ENCODE measurements at regions not wholly inside any gene's neighbourhood (a gene's known extent, or its start where the extent isn't known, plus 50 kb on each side); places are given as distances from the start of the nearest gene placed in this dataset.

- DNase-seq (ENCODE audit: low read depth in 1 of 2, low spot score in 1 of 2) = no peak
Measured at GRCh38 chr18:2402084-2402483, 169.2 kb downstream of the METTL4 start.

- no peak for DNase-seq (ENCODE audit: low read depth in 1 of 2, low spot score in 1 of 2)
Measured at GRCh38 chr18:2406544-2406943, 164.8 kb downstream of the METTL4 start.

GRCh38 chr18:2407961-2408360 is 163.3 kb downstream of the METTL4 start:
- no peak for DNase-seq (ENCODE audit: low read depth in 1 of 2, low spot score in 1 of 2)

DNA sequence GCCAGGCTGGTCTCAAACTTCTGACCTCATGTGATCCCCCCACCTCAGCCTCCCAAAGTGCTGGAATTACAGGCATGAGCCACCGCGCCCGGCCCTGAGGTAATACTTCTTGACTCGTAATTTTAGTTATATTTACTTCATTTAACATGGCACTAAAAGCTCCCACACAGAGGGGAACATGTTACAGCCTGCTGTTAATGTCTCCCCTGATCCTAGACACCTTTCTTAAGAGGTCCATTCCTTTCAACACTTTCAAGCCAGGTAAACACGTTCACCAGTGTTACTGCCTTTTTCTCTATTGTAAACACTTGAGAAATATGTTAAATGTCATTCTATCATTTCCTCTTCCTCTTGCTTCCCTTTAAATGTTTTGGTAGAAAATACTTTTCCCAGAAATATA is 161.4 kb downstream of the METTL4 start:
- no peak for DNase-seq (ENCODE audit: low read depth in 1 of 2, low spot score in 1 of 2)

- DNase-seq (ENCODE audit: low read depth in 1 of 2, low spot score in 1 of 2) = no peak
Measured at GRCh38 chr18:2410688-2411087, 160.6 kb downstream of the METTL4 start.

DNA sequence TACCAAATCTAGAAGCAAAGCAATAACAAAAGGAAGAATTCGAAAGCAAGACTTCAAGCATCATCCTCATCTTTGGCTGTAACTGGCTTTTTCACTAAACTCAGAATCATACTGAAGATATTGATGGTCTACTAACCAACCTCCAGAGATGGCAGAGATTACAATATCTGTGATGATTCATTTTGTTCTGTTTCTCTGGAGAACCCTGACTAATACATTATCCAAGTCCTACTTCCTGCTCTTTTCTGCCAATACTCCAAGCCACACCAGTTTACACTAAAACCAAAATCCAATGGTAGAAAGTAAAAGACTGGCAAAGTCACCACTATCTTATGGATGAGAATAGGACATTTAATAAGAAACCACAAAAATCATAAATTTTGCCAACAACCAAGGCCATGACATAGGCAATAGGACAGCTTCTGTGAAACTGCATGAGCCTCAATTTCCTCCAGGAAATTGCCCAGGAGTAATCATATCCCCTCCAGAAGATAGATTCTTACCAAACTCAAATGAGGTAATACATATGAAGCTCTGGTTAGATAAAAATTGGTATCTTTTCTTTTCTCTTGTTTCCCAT is 159.8 kb downstream of the METTL4 start:
- no peak for DNase-seq (ENCODE audit: low read depth in 1 of 2, low spot score in 1 of 2)

GRCh38 chr18:2412281-2412680 is 159.0 kb downstream of the METTL4 start:
- no peak for DNase-seq (ENCODE audit: low read depth in 1 of 2, low spot score in 1 of 2)

- DNase-seq (ENCODE audit: low read depth in 1 of 2, low spot score in 1 of 2) = no peak
Measured at GRCh38 chr18:2412996-2413751, 158.1 kb downstream of the METTL4 start.

GRCh38 chr18:2414235-2414634 is 157.1 kb downstream of the METTL4 start:
- no peak for DNase-seq (ENCODE audit: low read depth in 1 of 2, low spot score in 1 of 2)

DNA sequence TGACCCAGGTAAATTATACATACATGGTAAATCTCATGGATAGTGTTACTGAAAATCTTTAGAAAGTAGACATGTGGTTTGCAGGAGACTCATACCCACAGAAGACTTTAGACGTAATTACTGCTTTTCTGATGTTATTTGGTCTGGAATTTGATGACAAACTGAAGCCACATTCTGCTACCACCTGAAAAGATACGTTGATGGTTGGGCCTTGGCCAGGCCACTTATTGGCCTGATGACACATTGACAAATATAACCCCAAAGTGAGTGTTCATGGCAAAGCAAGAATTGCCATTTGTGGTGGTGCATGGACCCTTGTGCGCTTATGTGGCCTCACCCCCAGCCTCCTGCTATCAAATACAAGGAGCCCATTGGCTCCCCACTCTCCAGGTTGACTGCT is 155.6 kb downstream of the METTL4 start:
- DNase-seq (ENCODE audit: low read depth in 1 of 2, low spot score in 1 of 2) = no peak

DNA sequence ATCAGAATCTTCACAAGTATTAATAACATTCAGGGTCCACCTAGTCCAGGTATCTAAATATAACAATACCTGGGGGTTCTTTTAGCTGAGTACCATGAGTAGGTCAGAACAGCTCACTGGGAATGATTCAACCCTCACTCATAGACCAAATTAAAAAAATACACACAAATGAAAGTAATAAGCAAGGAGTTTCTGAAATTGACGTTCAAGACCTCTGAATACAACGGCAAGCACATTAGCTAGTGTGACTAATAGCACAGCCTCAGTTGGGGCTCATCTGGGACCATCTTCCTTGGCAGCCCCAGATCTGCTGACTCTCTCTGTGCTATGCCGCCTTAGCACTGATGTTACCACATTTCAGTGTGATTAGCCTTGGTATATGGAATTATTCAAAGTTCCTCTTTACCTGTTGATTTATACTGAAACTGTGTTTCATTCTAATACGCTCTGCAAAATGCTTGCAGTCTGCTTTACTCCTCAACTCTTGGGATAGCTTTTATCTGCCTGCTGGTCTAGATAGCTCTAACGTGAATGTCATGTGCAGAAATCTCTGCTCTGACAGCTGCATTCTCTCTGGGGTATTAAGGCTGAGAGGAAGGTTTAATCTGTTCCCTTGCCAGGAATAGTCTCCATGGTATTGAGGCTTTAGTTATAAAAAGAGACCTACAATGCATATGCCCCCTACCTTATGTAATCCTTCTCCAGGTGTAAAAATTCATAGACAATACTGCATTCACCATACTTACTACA is 153.3 kb downstream of the METTL4 start:
- DNase-seq (ENCODE audit: low read depth in 1 of 2, low spot score in 1 of 2) = no peak

DNA sequence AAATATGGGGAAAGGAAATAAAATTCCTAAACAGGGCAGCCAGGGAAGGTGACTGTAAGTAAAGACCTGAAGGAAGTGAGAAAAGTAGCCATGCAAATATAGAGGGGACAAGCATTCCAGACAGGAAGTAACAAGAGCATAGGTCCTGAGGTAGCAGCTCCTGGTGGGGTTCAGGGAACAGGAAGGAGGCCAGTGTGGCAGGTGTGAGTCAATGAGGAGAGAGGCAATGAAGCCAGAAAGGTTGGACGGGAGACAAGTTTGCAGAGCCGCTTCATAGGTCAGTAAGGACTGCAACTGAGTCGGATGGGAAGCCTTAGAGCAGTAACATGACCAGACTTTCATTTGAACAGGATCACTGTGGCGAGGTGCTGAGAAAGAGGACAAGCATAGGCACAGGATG is 150.9 kb downstream of the METTL4 start:
- no peak for DNase-seq (ENCODE audit: low read depth in 1 of 2, low spot score in 1 of 2)

- DNase-seq (ENCODE audit: low read depth in 1 of 2, low spot score in 1 of 2) = no peak
Measured at GRCh38 chr18:2423761-2424160, 147.5 kb downstream of the METTL4 start.

GRCh38 chr18:2424420-2424819 is 146.9 kb downstream of the METTL4 start:
- DNase-seq (ENCODE audit: low read depth in 1 of 2, low spot score in 1 of 2) = no peak

DNA sequence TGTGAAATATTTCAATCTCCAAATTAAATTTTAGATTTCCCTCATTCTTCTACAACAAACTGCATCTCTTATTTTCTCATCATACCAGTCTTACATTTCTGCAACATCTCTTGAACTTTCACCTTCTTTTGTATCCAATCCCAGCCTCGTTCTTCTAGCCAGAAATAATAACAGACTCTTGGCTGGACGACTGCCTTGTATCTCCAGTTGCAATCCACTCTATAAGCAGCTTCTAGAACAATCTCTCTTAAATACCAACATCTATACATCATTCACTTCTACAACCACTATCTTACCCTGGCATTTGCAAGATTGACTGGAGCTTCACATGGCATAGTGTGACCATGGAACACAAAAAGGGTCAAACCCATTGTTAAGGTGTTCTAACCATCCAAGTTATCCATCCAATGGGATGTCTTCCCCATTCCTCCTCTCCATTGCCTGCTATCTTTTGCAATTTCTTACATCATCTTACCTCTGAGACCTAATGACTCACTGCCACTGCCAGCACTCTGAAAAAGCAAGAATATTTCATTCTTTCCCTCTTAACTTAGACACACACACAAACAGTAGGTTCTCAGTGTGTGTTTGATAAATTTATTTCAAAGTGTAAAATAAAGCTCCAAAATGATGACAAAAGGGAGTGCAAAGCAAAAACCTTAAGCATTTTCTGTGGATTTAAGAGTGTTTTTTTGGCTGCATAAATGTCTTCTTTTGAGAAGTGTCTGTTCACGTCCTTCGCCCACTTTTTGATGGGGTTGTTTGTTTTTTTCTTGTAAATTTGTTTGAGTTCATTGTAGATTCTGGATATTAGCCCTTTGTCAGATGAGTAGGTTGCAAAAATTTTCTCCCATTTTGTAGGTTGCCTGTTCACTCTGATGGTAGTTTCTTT is 145.6 kb downstream of the METTL4 start:
- no peak for DNase-seq (ENCODE audit: low read depth in 1 of 2, low spot score in 1 of 2)

DNA sequence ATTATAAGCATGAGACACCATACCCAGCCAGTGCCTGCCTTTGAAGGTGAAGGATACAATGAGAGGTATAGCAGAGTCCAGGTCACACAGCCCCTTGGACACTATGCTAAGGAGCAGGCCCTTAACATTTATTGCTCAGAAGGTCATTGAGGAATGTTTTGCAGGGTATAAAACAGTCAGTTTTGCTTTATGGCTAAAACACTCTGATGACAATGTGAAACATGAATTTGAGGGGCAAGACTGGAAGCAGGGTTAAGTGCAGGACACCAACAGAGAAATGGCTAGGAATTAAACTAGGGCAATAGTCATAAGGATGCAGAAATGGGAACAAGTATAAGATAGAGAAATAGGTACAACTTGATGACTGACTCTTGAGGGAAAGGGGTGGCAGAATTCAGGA is 141.1 kb downstream of the METTL4 start:
- DNase-seq (ENCODE audit: low read depth in 1 of 2, low spot score in 1 of 2) = no peak

DNA sequence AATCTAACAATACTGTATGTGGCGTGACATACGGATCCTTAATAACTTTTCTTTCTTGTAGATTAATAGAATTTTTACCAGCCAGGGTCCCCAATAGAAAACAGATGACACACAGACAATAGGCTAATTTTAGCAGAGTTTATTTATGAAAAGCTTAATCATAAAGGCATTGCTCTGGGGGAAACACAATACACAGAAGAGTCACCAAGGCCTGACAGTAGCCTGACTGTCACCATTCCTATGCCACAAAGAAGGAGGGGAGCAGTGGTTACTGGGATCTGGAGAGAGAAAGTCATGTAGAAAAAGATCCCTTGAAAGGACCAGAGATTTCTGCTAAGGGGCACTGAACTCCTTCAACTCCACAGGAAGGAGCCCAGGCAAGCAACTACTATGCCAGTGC is 139.5 kb downstream of the METTL4 start:
- no peak for DNase-seq (ENCODE audit: low read depth in 1 of 2, low spot score in 1 of 2)

DNA sequence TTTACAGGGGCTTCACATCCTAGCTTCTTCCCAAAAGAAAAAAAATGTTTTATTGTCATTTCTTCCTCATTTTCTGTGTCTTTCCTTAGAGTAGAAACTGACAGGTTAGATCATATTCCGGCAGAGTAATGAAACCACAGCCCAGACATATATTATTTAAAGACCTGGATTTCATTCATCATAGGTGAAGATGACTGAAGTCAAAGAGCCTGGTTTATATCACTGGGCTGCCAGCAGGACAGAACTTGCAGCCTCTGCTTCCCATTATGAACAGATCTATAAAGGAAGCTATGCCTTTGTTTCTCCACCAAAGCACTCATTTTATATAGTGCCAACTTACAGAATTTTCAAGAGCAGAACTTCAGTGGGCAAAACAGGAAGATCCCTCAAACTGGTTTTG is 137.9 kb downstream of the METTL4 start:
- DNase-seq (ENCODE audit: low read depth in 1 of 2, low spot score in 1 of 2) = no peak

GRCh38 chr18:2441544-2441943 is 129.8 kb downstream of the METTL4 start:
- DNase-seq (ENCODE audit: low read depth in 1 of 2, low spot score in 1 of 2) = no peak

GRCh38 chr18:2442006-2442405 is 129.3 kb downstream of the METTL4 start:
- no peak for DNase-seq (ENCODE audit: low read depth in 1 of 2, low spot score in 1 of 2)

DNA sequence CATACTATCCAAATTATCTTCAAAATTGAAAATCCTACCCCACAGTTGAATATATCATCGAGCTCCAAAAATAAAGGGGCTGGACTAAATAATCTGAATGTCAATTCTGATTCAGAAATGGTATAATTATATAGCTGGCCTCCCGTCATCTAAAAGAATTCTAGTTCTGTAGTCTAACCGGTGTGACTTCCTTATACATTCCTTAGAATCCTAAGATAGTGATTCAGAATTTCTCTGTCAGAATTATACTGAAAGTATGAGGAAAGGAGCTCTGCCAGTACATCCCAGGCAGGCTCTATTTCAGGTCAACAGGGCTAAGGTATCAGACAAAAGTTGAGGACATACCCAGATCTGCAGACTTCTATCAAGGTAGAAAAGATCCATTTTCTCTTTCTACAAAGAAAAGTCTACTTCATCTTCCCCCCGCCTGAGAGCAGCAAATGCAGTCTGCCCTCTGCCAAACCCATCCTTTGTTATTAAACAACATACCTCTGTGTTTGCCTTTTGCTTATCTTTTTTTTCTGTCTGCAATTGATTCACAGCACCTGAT is 128.5 kb downstream of the METTL4 start:
- no peak for DNase-seq (ENCODE audit: low read depth in 1 of 2, low spot score in 1 of 2)

Data from stimulated activated CD4-positive, alpha-beta T cell treated with anti-CD3 and anti-CD28 coated beads, Interleukin-15, amount 100 ng/mL, for 1 hour (primary cell).